ENCODE measurements at regions not wholly inside any gene's neighbourhood (a gene's known extent, or its start where the extent isn't known, plus 50 kb on each side); places are given as distances from the start of the nearest gene placed in this dataset.

DNA sequence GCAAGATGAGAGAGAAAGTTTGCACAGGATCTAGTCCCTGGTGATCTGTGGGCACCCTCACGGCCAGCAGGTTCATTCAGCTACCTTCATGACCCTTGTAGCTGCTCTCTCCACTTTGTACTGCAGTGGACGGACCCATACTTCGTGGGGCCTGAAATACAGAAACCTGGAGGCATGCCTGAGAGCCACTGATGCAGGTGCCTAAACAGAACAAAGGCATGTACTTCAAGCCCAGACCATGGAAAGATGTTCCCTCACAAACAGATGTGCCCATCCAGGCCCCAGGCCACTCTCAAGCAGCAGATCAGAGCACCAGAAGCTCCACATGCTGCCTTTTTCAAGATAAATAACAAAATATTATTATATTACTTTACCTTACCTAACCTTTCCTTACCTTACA, 1629.0 kb downstream of the ARAP2 start:
- Histone ChIP-seq H3K4me1 (no peaks in the 10 kb centered on the region), H3K36me3 (no peaks in the 10 kb centered on the region), H3K4me3 (no peak overlapping the region), H3K27me3 (no peaks in the 10 kb centered on the region), H3K9me3 (no peaks in the 10 kb centered on the region), H3K27ac (no peak overlapping the region)
- 63 to 73% methylated on average over 3 of the region's 3 CpGs for WGBS, 2 donors
- ATAC-seq (ENCODE audit: low FRiP score in 2 of 2) (no peak), DNase-seq (no peak)
- TF ChIP-seq POLR2A (IDR thresholded peaks at IDR 0.05): no peak
- TF ChIP-seq POLR2AphosphoS5 (IDR thresholded peaks at IDR 0.05): no peak
- no peak for TF ChIP-seq EP300 (IDR thresholded peaks at IDR 0.05)
- no peak for TF ChIP-seq CTCF (IDR thresholded peaks at IDR 0.05)

DNA sequence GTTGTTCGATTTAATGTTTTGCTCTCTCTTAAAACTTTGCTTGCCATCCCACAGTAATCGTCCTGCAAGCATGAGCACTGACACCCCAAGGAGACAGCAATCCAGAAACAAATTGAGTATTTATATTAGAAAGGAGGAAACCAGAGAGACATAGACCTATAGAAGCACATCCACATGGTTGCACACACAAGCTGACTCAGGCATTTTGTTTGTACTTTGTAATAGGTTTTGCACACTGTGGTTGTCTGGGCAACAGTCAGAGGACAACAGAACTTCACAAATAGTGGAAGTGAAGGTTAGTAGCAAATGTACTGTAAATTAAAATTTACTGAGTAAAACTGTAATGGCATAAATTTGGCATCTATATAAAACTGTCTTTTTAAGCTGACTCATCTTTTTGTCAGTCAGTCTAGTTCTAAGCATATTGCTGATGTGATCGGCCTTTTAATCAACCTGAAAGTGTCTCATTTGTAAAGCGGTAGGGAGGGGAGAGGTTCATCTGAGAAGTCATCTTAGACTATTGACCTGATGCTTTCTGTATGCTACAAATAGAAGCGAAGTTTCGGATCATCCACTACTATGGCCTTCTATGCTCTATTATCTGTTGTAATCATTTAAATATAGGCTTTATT, 1624.7 kb downstream of the ARAP2 start:
- no peaks in the 10 kb centered on the region for H3K9me3 ChIP-seq
- H3K36me3 ChIP-seq: no peaks in the 10 kb centered on the region
- 77 to 78% methylated on average over 6 of the region's 6 CpGs for WGBS, 2 donors
- no peaks in the 10 kb centered on the region for H3K4me1 ChIP-seq
- no peak for DNase-seq
- TF ChIP-seq EP300 (IDR thresholded peaks at IDR 0.05) (no peak), POLR2AphosphoS5 (IDR thresholded peaks at IDR 0.05) (no peak), CTCF (IDR thresholded peaks at IDR 0.05) (no peak), POLR2A (IDR thresholded peaks at IDR 0.05) (no peak)
- H3K4me3 ChIP-seq: no peak overlapping the region
- H3K27ac ChIP-seq: no peak overlapping the region
- H3K27me3 ChIP-seq: no peaks in the 10 kb centered on the region
- no peak for ATAC-seq (ENCODE audit: low FRiP score in 2 of 2)

- TF ChIP-seq CTCF (IDR thresholded peaks at IDR 0.05): no peak
- TF ChIP-seq POLR2A (IDR thresholded peaks at IDR 0.05): no peak
- Histone ChIP-seq H3K36me3 (no peaks in the 10 kb centered on the region), H3K27me3 (no peaks in the 10 kb centered on the region), H3K4me3 (no peak overlapping the region), H3K9me3 (no peaks in the 10 kb centered on the region), H3K27ac (no peak overlapping the region), H3K4me1 (no peaks in the 10 kb centered on the region)
- DNase-seq (no peak), ATAC-seq (ENCODE audit: low FRiP score in 2 of 2) (no peak)
- 58 to 63% methylated on average over 2 of the region's 2 CpGs for WGBS, 2 donors
Measured at GRCh38 chr4:34628471-34628870, 1615.8 kb downstream of the ARAP2 start.

DNA sequence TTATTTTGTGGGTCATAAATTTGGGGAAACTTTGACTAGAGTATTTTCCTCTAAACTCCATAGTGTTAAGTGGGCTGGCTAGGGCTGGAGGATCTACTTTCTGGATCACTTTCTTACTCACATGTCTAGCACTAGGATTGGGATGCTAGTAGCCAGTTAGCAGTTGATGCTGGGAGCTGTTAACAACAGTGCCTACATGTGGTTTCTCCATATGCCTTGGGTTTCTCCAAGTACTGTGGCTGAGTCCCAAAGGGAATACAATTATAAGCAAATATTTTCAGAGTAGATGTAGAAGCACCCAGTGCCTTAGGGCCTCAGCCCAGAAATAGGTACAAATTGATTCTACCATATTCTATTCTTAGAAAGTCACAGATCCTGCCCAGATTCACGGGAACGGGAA, 1614.9 kb downstream of the ARAP2 start:
- TF ChIP-seq EP300 (IDR thresholded peaks at IDR 0.05) (no peak), POLR2AphosphoS5 (IDR thresholded peaks at IDR 0.05) (no peak), CTCF (IDR thresholded peaks at IDR 0.05) (no peak), POLR2A (IDR thresholded peaks at IDR 0.05) (no peak)

GRCh38 chr4:34633241-34633640, 1611.1 kb downstream of the ARAP2 start:
- no peak for ATAC-seq (ENCODE audit: low FRiP score in 2 of 2)
- DNase-seq: no peak
- no peak for TF ChIP-seq POLR2AphosphoS5 (IDR thresholded peaks at IDR 0.05)
- no peak for TF ChIP-seq EP300 (IDR thresholded peaks at IDR 0.05)
- H3K4me1 ChIP-seq: no peaks in the 10 kb centered on the region
- no peaks in the 10 kb centered on the region for H3K9me3 ChIP-seq
- H3K4me3 ChIP-seq: no peak overlapping the region
- no peaks in the 10 kb centered on the region for H3K36me3 ChIP-seq
- H3K27me3 ChIP-seq: no peaks in the 10 kb centered on the region
- no peak overlapping the region for H3K27ac ChIP-seq
- WGBS, 2 donors: 75 to 77% methylated on average over 2 of the region's 2 CpGs

More for the DNA sequence above, 1614.9 kb downstream of the ARAP2 start:
- Histone ChIP-seq H3K4me3 (no peak overlapping the region), H3K27ac (no peak overlapping the region), H3K36me3 (no peaks in the 10 kb centered on the region), H3K4me1 (no peaks in the 10 kb centered on the region), H3K9me3 (no peaks in the 10 kb centered on the region), H3K27me3 (no peaks in the 10 kb centered on the region)
- WGBS, 2 donors: 84 to 98% methylated on average over 2 of the region's 2 CpGs
- DNase-seq (no peak), ATAC-seq (ENCODE audit: low FRiP score in 2 of 2) (no peak)
